Astrocyte (in vitro differentiated cells and primary cell): ENCODE measurements at regions not wholly inside any gene's neighbourhood (a gene's known extent, or its start where the extent isn't known, plus 50 kb on each side); places are given as distances from the start of the nearest gene placed in this dataset.

Experiments
- DNase-seq: peaks from one replicate; pipeline ENCODE4 v3.0.0-alpha.2; 2010; ENCODE audit warnings: low read depth
- FAIRE-seq: peaks from 2 replicates; lab custom pipeline; 2011; peaks lifted over from hg19 to GRCh38; lab: Jason Lieb, UNC
- H2AFZ ChIP-seq: 2 replicates; pipeline ENCODE4 v1.6.0; 2012; ENCODE audit warnings: low read depth, low read length, inconsistent platforms
- H3K27ac ChIP-seq: 2 replicates; pipeline ENCODE4 v1.5.1; 2011; ENCODE audit warnings: low read depth, low read length, inconsistent platforms
- H3K27me3 ChIP-seq: 2 replicates; pipeline ENCODE4 v1.6.0; 2011; ENCODE audit warnings: low read length, inconsistent platforms; ENCODE audit not compliant: insufficient read depth
- H3K36me3 ChIP-seq: 2 replicates; pipeline ENCODE4 v1.5.1; 2011; ENCODE audit warnings: low read length, inconsistent platforms; ENCODE audit not compliant: insufficient read depth
- H3K4me1 ChIP-seq: 2 replicates; pipeline ENCODE4 v1.5.1; 2011; ENCODE audit warnings: low read length, inconsistent platforms; ENCODE audit not compliant: insufficient read depth
- H3K4me2 ChIP-seq: 2 replicates; pipeline ENCODE4 v1.6.0; 2012; ENCODE audit warnings: low read length, inconsistent platforms
- H3K4me3 ChIP-seq: 2 replicates; pipeline ENCODE4 v1.5.1; 2011; ENCODE audit warnings: low read depth, mild to moderate bottlenecking, low read length, inconsistent platforms; ENCODE audit not compliant: insufficient read depth
- H3K79me2 ChIP-seq: 2 replicates; pipeline ENCODE4 v1.6.0; 2012; ENCODE audit warnings: mild to moderate bottlenecking, low read length, inconsistent platforms; ENCODE audit not compliant: insufficient read depth
- H3K9ac ChIP-seq: 2 replicates; pipeline ENCODE4 v1.6.0; 2012; ENCODE audit warnings: mild to moderate bottlenecking, low read length, inconsistent platforms
- H3K9me3 ChIP-seq: 2 replicates; pipeline ENCODE4 v1.5.1; 2012; ENCODE audit warnings: low read depth, mild to moderate bottlenecking, low read length, inconsistent platforms; ENCODE audit not compliant: insufficient read depth
- H4K20me1 ChIP-seq: 2 replicates; pipeline ENCODE4 v1.6.0; 2012; ENCODE audit warnings: low read length, inconsistent platforms; ENCODE audit not compliant: insufficient read depth
- H3K27ac Mint-ChIP-seq: one replicate; pipeline ENCODE4 v1.8.0; 2021; ENCODE audit warnings: mild to moderate bottlenecking, mixed read lengths; ENCODE audit not compliant: unreplicated experiment
- H3K27me3 Mint-ChIP-seq: one replicate; pipeline ENCODE4 v1.8.0; 2021; ENCODE audit warnings: low read depth, mixed read lengths; ENCODE audit not compliant: unreplicated experiment
- H3K36me3 Mint-ChIP-seq: one replicate; pipeline ENCODE4 v1.8.0; 2021; ENCODE audit warnings: low read depth, mixed read lengths; ENCODE audit not compliant: unreplicated experiment
- H3K4me1 Mint-ChIP-seq: one replicate; pipeline ENCODE4 v1.8.0; 2021; ENCODE audit warnings: low read depth, mixed read lengths; ENCODE audit not compliant: unreplicated experiment
- H3K4me3 Mint-ChIP-seq: one replicate; pipeline ENCODE4 v1.8.0; 2021; ENCODE audit warnings: mild to moderate bottlenecking, moderate library complexity, mixed read lengths; ENCODE audit not compliant: unreplicated experiment
- H3K9me3 Mint-ChIP-seq: one replicate; pipeline ENCODE4 v1.8.0; 2021; ENCODE audit warnings: mild to moderate bottlenecking, mixed read lengths; ENCODE audit not compliant: unreplicated experiment
- EZH2 ChIP-seq: IDR thresholded peaks from 2 replicates; pipeline ENCODE4 v1.6.1; 2012; ENCODE audit warnings: mild to moderate bottlenecking, low read length, inconsistent platforms; ENCODE audit not compliant: insufficient read depth
- TF ChIP-seq, protein P1 (sequence below): IDR thresholded peaks from 2 replicates; pipeline ENCODE4 v1.5.1; 2011; ENCODE audit warnings: low read depth, mild to moderate bottlenecking, inconsistent platforms, low read length, moderate library complexity; ENCODE audit not compliant: insufficient read depth

GRCh38 chr5:68499987-68500386 is 284.4 kb downstream of the PIK3R1 start:
- Mint-ChIP-seq H3K4me3 (no peak overlapping the region), H3K9me3 (peaks cover 25% of the 10 kb centered on the region), H3K4me1 (peaks cover 12% of the 10 kb centered on the region), H3K27me3 (no peaks in the 10 kb centered on the region), H3K27ac (no peak overlapping the region), H3K36me3 (peaks cover 2% of the 10 kb centered on the region)
- Histone ChIP-seq H3K4me3 (no peak overlapping the region), H2AFZ (no peak overlapping the region), H3K4me2 (no peak overlapping the region), H3K4me1 (no peaks in the 10 kb centered on the region), H3K27ac (no peak overlapping the region), H3K9ac (no peak overlapping the region), H4K20me1 (no peaks in the 10 kb centered on the region), H3K9me3 (no peaks in the 10 kb centered on the region), H3K27me3 (no peaks in the 10 kb centered on the region), H3K79me2 (no peaks in the 10 kb centered on the region), H3K36me3 (no peaks in the 10 kb centered on the region)
- TF ChIP-seq, protein P1, sequence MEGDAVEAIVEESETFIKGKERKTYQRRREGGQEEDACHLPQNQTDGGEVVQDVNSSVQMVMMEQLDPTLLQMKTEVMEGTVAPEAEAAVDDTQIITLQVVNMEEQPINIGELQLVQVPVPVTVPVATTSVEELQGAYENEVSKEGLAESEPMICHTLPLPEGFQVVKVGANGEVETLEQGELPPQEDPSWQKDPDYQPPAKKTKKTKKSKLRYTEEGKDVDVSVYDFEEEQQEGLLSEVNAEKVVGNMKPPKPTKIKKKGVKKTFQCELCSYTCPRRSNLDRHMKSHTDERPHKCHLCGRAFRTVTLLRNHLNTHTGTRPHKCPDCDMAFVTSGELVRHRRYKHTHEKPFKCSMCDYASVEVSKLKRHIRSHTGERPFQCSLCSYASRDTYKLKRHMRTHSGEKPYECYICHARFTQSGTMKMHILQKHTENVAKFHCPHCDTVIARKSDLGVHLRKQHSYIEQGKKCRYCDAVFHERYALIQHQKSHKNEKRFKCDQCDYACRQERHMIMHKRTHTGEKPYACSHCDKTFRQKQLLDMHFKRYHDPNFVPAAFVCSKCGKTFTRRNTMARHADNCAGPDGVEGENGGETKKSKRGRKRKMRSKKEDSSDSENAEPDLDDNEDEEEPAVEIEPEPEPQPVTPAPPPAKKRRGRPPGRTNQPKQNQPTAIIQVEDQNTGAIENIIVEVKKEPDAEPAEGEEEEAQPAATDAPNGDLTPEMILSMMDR = no peak
- no peak for TF ChIP-seq EZH2
- DNase-seq (peak; percentile 67), FAIRE-seq (peak; percentile 60)

DNA sequence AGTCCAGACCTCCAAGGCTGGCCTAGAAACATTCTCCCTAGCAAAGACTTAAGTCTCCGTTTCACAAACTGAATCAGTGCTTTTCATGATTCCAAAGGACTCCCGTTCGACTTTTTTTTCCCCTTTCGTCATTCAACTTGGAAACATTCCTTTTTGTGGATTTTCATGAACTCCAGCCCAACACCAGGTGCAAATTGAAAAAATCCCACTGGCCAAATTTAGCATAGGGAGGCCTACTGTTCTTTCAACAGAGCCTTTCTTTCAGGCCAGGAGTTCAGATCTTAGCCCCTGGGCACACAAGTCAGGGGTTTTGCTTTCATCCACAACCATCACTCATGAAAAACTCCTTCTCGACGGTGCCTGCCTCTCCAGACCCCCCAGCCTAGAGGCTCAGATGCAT is 285.3 kb downstream of the PIK3R1 start:
- H3K27me3 Mint-ChIP-seq = no peaks in the 10 kb centered on the region
- H3K9me3 ChIP-seq = no peaks in the 10 kb centered on the region
- H3K27me3 ChIP-seq = no peaks in the 10 kb centered on the region
- no peaks in the 10 kb centered on the region for H3K79me2 ChIP-seq
- H2AFZ ChIP-seq = no peak overlapping the region
- no peak overlapping the region for H3K27ac Mint-ChIP-seq
- no peaks in the 10 kb centered on the region for H4K20me1 ChIP-seq
- H3K36me3 ChIP-seq = no peaks in the 10 kb centered on the region
- H3K4me1 Mint-ChIP-seq = peaks cover 16% of the 10 kb centered on the region
- FAIRE-seq (no peak), DNase-seq (no peak)
- H3K9me3 Mint-ChIP-seq = peaks cover 25% of the 10 kb centered on the region
- no peak overlapping the region for H3K27ac ChIP-seq
- TF ChIP-seq, protein P1 = no peak
- TF ChIP-seq EZH2 = no peak
- H3K36me3 Mint-ChIP-seq = peaks cover 2% of the 10 kb centered on the region
- H3K9ac ChIP-seq = no peak overlapping the region
- H3K4me1 ChIP-seq = peaks cover 1% of the 10 kb centered on the region
- no peak overlapping the region for H3K4me3 ChIP-seq
- H3K4me3 Mint-ChIP-seq = no peak overlapping the region
- H3K4me2 ChIP-seq = no peak overlapping the region

- no peak for FAIRE-seq
- H3K4me3 Mint-ChIP-seq = no peak overlapping the region
Observed at GRCh38 chr5:68502531-68502930, 287.0 kb downstream of the PIK3R1 start.

More at GRCh38 chr5:68502531-68502930, 287.0 kb downstream of the PIK3R1 start:
- no peaks in the 10 kb centered on the region for H4K20me1 ChIP-seq
- no peaks in the 10 kb centered on the region for H3K27me3 ChIP-seq
- Mint-ChIP-seq H3K27ac (no peak overlapping the region), H3K36me3 (peaks cover 2% of the 10 kb centered on the region), H3K9me3 (peaks cover 11% of the 10 kb centered on the region), H3K27me3 (no peaks in the 10 kb centered on the region), H3K4me1 (peaks cover 32% of the 10 kb centered on the region)
- no peak overlapping the region for H2AFZ ChIP-seq
- H3K4me1 ChIP-seq = peaks cover 4% of the 10 kb centered on the region
- no peak for DNase-seq
- H3K9me3 ChIP-seq = no peaks in the 10 kb centered on the region
- no peak for TF ChIP-seq EZH2
- TF ChIP-seq, protein P1 = no peak
- no peak overlapping the region for H3K4me3 ChIP-seq
- H3K36me3 ChIP-seq = no peaks in the 10 kb centered on the region
- H3K4me2 ChIP-seq = no peak overlapping the region
- H3K27ac ChIP-seq = no peak overlapping the region
- H3K79me2 ChIP-seq = no peaks in the 10 kb centered on the region
- no peak overlapping the region for H3K9ac ChIP-seq
